Fibroblast of lung (primary cell): ENCODE measurements at regions not wholly inside any gene's neighbourhood (a gene's known extent, or its start where the extent isn't known, plus 50 kb on each side); places are given as distances from the start of the nearest gene placed in this dataset.

ENCODE experiments used
- DNase-seq, 2 donors: peaks; one replicate each; pipeline versions ENCODE4 v3.0.0 to v3.0.0-alpha.2; 2010; ENCODE audit warnings: low read depth in 2 of 2
- H2AFZ ChIP-seq: 2 replicates; pipeline ENCODE4 v1.5.1; 2012; ENCODE audit warnings: low read length, control low read depth, inconsistent platforms
- H3K27ac ChIP-seq: 2 replicates; pipeline ENCODE4 v1.5.1; 2011; ENCODE audit warnings: low read length, control low read depth; ENCODE audit not compliant: insufficient read depth
- H3K27me3 ChIP-seq: 2 replicates; pipeline ENCODE4 v1.5.1; 2011; ENCODE audit warnings: mild to moderate bottlenecking, low read length; ENCODE audit not compliant: control insufficient read depth, insufficient read depth
- H3K36me3 ChIP-seq: 2 replicates; pipeline ENCODE4 v1.5.1; 2011; ENCODE audit warnings: low read length; ENCODE audit not compliant: control insufficient read depth, insufficient read depth
- H3K4me1 ChIP-seq: 2 replicates; pipeline ENCODE4 v1.5.1; 2011; ENCODE audit warnings: low read length; ENCODE audit not compliant: control insufficient read depth, insufficient read depth; ENCODE audit errors: extremely low read depth
- H3K4me2 ChIP-seq: 2 replicates; pipeline ENCODE4 v1.5.1; 2011; ENCODE audit warnings: low read length, control low read depth; ENCODE audit not compliant: insufficient read depth; ENCODE audit errors: extremely low read depth
- H3K4me3 ChIP-seq, 4 experiments: fragments of 200-600 bp in 1 of 4; sonication (generic) in 1 of 4; replicated peaks in 1 of 4; 2 replicates each; pipeline ENCODE4 v1.5.1; 2011 to 2016; ENCODE audit warnings: low read length in 4 of 4, low read depth in 3 of 4, mild to moderate bottlenecking in 3 of 4, control low read depth in 2 of 4, inconsistent platforms in 1 of 4, mixed read lengths in 1 of 4; ENCODE audit not compliant: insufficient read depth in 1 of 4; ENCODE audit errors: control extremely low read depth in 1 of 4
- H3K79me2 ChIP-seq: 2 replicates; pipeline ENCODE4 v1.5.1; 2012; ENCODE audit warnings: mild to moderate bottlenecking, low read length, inconsistent platforms; ENCODE audit not compliant: control insufficient read depth, insufficient read depth
- H3K9ac ChIP-seq: 2 replicates; pipeline ENCODE4 v1.5.1; 2011; ENCODE audit warnings: mild to moderate bottlenecking, low read length, control low read depth; ENCODE audit not compliant: insufficient read depth
- H3K9me3 ChIP-seq: 2 replicates; pipeline ENCODE4 v1.5.1; 2012; ENCODE audit warnings: low read depth, low read length; ENCODE audit not compliant: control insufficient read depth, insufficient read depth
- H4K20me1 ChIP-seq: 2 replicates; pipeline ENCODE4 v1.5.1; 2011; ENCODE audit warnings: low read length; ENCODE audit not compliant: control insufficient read depth, insufficient read depth; ENCODE audit errors: extremely low read depth
- EZH2 ChIP-seq: IDR thresholded peaks from 2 replicates; pipeline ENCODE4 v1.5.1; 2012; ENCODE audit warnings: low read length, control low read depth, mild to moderate bottlenecking; ENCODE audit errors: missing control alignments
- TF ChIP-seq, protein P1 (sequence below), 2 donors: IDR thresholded peaks in 1 of 2; conservative IDR thresholded peaks in 1 of 2; 1 replicate in 1 of 2; 2 replicates in 1 of 2; pipeline ENCODE4 v1.5.1; 2011 to 2012; ENCODE audit warnings: low read length in 2 of 2, control low read depth in 1 of 2, inconsistent platforms in 1 of 2, low read depth in 1 of 2, mild to moderate bottlenecking in 1 of 2

DNA sequence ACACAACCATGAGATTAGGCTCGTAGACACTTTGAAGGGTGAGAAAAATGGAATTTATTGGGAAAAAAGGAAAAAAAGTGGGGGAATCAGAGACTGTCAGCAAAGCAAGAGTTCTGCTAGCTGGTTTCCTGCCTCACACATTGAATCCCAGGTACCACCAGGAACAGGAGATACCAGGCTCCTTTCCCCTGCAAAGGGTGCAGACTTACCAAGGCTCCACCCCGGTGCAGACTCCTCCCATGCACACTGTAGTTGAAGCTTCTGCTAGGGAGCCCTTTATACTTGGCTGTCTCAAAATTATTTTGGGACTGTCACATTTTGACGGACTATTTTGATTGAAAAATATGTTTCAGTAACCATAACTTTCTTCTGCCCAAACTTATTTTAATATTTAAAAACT, 819.9 kb upstream of the GBE1 start:
- H3K27ac ChIP-seq, result no peak overlapping the region
- no peaks in the 10 kb centered on the region for H3K36me3 ChIP-seq
- H3K4me2 ChIP-seq, result no peak overlapping the region
- H2AFZ ChIP-seq, result no peak overlapping the region
- no peaks in the 10 kb centered on the region for H3K4me1 ChIP-seq
- no peak overlapping the region for H3K9ac ChIP-seq
- H3K27me3 ChIP-seq, result no peaks in the 10 kb centered on the region
- DNase-seq, result no peak
- H3K79me2 ChIP-seq, result no peaks in the 10 kb centered on the region
- TF ChIP-seq EZH2, result no peak
- TF ChIP-seq, protein P1, sequence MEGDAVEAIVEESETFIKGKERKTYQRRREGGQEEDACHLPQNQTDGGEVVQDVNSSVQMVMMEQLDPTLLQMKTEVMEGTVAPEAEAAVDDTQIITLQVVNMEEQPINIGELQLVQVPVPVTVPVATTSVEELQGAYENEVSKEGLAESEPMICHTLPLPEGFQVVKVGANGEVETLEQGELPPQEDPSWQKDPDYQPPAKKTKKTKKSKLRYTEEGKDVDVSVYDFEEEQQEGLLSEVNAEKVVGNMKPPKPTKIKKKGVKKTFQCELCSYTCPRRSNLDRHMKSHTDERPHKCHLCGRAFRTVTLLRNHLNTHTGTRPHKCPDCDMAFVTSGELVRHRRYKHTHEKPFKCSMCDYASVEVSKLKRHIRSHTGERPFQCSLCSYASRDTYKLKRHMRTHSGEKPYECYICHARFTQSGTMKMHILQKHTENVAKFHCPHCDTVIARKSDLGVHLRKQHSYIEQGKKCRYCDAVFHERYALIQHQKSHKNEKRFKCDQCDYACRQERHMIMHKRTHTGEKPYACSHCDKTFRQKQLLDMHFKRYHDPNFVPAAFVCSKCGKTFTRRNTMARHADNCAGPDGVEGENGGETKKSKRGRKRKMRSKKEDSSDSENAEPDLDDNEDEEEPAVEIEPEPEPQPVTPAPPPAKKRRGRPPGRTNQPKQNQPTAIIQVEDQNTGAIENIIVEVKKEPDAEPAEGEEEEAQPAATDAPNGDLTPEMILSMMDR (conservative IDR thresholded peaks at IDR 0.05 in 1 of 2, IDR thresholded peaks at IDR 0.05 in 1 of 2; ENCODE audit: low read depth in 1 of 2, low read length in 2 of 2), result no peak
- no peaks in the 10 kb centered on the region for H4K20me1 ChIP-seq
- H3K4me3 ChIP-seq, result no peak overlapping the region
- no peaks in the 10 kb centered on the region for H3K9me3 ChIP-seq

DNA sequence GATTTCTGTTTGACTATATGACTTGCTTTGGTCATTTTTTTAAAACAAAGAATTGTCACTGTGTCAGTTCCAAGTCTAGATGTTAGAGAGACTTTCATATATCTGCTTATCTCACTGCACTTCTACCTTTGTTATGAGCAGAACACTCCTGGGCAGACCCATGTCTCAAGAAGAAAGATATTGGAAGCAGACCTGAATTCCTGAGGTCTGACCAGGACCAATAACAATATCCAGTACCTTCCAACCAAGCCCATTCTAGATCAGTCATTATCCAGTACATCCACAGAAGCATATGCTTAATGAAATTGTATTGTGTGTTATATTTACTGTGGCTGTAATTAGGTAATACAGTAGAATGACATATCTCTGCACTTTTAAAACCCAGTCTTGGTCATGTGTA, 811.3 kb upstream of the GBE1 start:
- no peak overlapping the region for H3K27ac ChIP-seq
- no peaks in the 10 kb centered on the region for H3K9me3 ChIP-seq
- no peak overlapping the region for H3K4me3 ChIP-seq
- no peak overlapping the region for H3K9ac ChIP-seq
- no peaks in the 10 kb centered on the region for H3K27me3 ChIP-seq
- H2AFZ ChIP-seq, result no peak overlapping the region
- no peak overlapping the region for H3K4me2 ChIP-seq
- no peaks in the 10 kb centered on the region for H3K36me3 ChIP-seq
- TF ChIP-seq, protein P1 (conservative IDR thresholded peaks at IDR 0.05 in 1 of 2, IDR thresholded peaks at IDR 0.05 in 1 of 2; ENCODE audit: low read depth in 1 of 2, low read length in 2 of 2), result no peak
- no peak for TF ChIP-seq EZH2
- H3K79me2 ChIP-seq, result no peaks in the 10 kb centered on the region
- no peak for DNase-seq
- no peaks in the 10 kb centered on the region for H3K4me1 ChIP-seq
- H4K20me1 ChIP-seq, result no peaks in the 10 kb centered on the region

DNA sequence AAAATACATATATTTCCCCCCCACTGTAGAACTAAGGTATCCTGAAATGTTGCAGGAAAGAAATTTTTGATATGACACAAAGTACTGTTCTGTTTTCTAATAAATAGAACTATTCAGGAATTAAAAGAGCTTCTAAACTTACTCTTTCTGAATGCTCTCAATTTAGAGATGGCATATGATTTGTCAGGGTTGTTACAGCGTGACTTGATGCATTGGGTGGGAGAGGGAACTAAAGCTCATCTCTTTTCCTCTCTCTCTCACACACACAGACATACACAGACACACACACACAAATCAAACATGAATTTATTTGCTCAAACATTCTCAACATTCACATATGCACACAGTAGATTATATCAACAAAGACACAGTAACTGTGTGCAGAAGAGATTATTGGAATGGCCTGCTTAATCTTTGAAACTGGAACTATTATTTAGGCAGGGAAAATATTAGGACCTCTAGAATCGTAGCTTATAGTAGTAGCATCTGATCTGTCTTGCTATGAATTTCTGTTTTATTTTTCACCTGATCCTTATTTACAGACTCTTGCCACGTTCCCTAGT, 807.4 kb upstream of the GBE1 start:
- H3K4me2 ChIP-seq, result no peak overlapping the region
- TF ChIP-seq, protein P1 (conservative IDR thresholded peaks at IDR 0.05 in 1 of 2, IDR thresholded peaks at IDR 0.05 in 1 of 2; ENCODE audit: low read depth in 1 of 2, low read length in 2 of 2), result no peak
- TF ChIP-seq EZH2, result no peak
- H4K20me1 ChIP-seq, result no peaks in the 10 kb centered on the region
- H2AFZ ChIP-seq, result no peak overlapping the region
- H3K4me1 ChIP-seq, result no peaks in the 10 kb centered on the region
- H3K36me3 ChIP-seq, result no peaks in the 10 kb centered on the region
- H3K27ac ChIP-seq, result no peak overlapping the region
- H3K27me3 ChIP-seq, result no peaks in the 10 kb centered on the region
- H3K9me3 ChIP-seq, result no peaks in the 10 kb centered on the region
- DNase-seq, result no peak
- no peak overlapping the region for H3K4me3 ChIP-seq
- H3K9ac ChIP-seq, result no peak overlapping the region
- H3K79me2 ChIP-seq, result no peaks in the 10 kb centered on the region
